Liver (tissue), 3 donors: ENCODE measurements at regions not wholly inside any gene's neighbourhood (a gene's known extent, or its start where the extent isn't known, plus 50 kb on each side); places are given as distances from the start of the nearest gene placed in this dataset.

ENCODE experiments used
- GABPA ChIP-seq, 2 donors: IDR thresholded peaks in 1 of 2; conservative IDR thresholded peaks in 1 of 2; 2 replicates each; pipeline ENCODE4 v1.6.1; 2016; ENCODE audit warnings: antibody characterized with exemption in 2 of 2, mild to moderate bottlenecking in 1 of 2, moderate library complexity in 1 of 2
- HNF4G ChIP-seq: IDR thresholded peaks from 2 replicates; pipeline ENCODE4 v1.6.1; 2016; ENCODE audit warnings: antibody characterized with exemption
- RAD21 ChIP-seq, 2 donors: IDR thresholded peaks; 2 replicates each; pipeline ENCODE4 v1.6.1; 2016; ENCODE audit warnings: antibody characterized with exemption in 2 of 2, mild to moderate bottlenecking in 2 of 2
- TF ChIP-seq, protein P1 (sequence below): fragments of 150-350 bp; IDR thresholded peaks from 2 replicates; pipeline ENCODE4 v1.5.1; 2017; ENCODE audit warnings: improper control_type of control experiment, low read depth, low read length; ENCODE audit not compliant: missing input control
- TF ChIP-seq, protein P2 (sequence below): IDR thresholded peaks from 2 replicates; pipeline ENCODE4 v1.6.1; 2016; ENCODE audit warnings: antibody characterized with exemption, mild to moderate bottlenecking
- donor health status: healthy.
- donor health status: healthy.

DNA sequence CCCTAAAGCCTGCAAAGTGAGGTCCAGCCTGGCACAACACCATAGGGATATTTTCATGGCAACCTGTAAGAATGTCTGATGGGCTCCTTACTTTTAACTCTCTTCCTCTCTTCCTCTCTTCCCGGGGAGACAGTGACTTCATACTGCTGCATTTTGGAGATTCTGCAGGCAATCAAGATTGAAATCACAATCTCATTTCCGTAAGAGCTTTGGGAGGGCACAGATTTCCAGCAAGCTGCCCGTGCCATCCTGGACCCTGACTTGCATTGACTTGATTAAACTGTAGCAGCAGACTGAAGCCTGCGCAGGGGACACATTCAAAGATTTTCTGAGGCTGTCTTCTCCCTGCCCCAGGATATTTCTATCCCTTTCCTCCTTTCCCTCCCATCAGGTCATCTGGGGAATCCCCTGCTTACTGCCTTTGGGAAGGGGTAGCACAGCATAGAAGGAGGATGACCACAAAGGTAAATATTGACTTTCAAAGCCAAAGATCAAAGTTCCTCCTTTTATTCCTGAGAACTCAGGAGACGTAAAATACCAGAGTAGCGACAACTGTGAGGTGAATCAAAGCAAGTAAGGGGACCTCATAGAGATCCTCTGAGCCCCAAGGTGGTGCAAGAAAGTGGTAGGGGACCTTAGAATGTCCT lies 504.0 kb upstream of the ARID1B start:
- TF ChIP-seq, protein P1, sequence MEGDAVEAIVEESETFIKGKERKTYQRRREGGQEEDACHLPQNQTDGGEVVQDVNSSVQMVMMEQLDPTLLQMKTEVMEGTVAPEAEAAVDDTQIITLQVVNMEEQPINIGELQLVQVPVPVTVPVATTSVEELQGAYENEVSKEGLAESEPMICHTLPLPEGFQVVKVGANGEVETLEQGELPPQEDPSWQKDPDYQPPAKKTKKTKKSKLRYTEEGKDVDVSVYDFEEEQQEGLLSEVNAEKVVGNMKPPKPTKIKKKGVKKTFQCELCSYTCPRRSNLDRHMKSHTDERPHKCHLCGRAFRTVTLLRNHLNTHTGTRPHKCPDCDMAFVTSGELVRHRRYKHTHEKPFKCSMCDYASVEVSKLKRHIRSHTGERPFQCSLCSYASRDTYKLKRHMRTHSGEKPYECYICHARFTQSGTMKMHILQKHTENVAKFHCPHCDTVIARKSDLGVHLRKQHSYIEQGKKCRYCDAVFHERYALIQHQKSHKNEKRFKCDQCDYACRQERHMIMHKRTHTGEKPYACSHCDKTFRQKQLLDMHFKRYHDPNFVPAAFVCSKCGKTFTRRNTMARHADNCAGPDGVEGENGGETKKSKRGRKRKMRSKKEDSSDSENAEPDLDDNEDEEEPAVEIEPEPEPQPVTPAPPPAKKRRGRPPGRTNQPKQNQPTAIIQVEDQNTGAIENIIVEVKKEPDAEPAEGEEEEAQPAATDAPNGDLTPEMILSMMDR, result no peak
- no peak for TF ChIP-seq GABPA (IDR thresholded peaks at IDR 0.05 in 1 of 2, conservative IDR thresholded peaks at IDR 0.05 in 1 of 2)
- no peak for TF ChIP-seq RAD21 (IDR thresholded peaks at IDR 0.05)
- TF ChIP-seq HNF4G, result no peak
- TF ChIP-seq, protein P2, sequence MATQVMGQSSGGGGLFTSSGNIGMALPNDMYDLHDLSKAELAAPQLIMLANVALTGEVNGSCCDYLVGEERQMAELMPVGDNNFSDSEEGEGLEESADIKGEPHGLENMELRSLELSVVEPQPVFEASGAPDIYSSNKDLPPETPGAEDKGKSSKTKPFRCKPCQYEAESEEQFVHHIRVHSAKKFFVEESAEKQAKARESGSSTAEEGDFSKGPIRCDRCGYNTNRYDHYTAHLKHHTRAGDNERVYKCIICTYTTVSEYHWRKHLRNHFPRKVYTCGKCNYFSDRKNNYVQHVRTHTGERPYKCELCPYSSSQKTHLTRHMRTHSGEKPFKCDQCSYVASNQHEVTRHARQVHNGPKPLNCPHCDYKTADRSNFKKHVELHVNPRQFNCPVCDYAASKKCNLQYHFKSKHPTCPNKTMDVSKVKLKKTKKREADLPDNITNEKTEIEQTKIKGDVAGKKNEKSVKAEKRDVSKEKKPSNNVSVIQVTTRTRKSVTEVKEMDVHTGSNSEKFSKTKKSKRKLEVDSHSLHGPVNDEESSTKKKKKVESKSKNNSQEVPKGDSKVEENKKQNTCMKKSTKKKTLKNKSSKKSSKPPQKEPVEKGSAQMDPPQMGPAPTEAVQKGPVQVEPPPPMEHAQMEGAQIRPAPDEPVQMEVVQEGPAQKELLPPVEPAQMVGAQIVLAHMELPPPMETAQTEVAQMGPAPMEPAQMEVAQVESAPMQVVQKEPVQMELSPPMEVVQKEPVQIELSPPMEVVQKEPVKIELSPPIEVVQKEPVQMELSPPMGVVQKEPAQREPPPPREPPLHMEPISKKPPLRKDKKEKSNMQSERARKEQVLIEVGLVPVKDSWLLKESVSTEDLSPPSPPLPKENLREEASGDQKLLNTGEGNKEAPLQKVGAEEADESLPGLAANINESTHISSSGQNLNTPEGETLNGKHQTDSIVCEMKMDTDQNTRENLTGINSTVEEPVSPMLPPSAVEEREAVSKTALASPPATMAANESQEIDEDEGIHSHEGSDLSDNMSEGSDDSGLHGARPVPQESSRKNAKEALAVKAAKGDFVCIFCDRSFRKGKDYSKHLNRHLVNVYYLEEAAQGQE, result no peak
